ENCODE measurements at regions not wholly inside any gene's neighbourhood (a gene's known extent, or its start where the extent isn't known, plus 50 kb on each side); places are given as distances from the start of the nearest gene placed in this dataset.

DNA sequence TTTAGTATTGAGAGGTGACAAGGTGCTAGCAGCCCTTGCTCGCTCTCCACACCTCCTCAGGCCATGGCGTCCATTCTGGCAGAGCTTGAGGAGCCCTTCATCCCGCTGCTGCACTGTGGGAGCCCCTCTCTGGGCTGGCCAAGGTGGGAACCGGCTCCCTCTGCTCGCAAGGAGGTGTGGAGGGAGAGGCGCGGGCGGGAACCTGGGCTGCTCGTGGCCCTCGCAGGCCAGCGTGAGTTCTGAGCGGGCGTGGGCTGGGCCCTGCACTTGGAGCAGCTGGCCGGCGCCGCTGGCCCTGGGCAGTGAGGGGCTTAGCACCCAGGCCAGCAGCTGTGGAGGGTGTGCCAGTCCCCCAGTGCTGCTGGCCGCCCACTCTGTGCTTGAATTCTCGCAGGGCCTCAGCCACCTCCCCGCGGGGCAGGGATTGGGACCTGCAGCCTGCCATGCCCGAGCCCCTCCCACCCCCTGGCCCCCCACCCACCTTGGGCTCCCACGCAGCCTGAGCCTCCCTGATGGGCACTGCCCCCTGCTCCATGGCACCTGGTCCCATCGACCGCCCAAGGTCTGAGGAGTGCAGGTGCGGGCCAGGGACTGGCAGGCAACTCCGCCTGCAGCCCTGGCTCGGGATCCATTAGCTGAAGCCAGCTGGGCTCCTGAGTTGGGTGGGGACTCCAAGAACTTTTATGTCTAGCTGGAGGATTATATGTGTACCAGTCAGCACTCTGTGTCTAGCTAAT is 785.2 kb downstream of the DIPK2A start:
- TF ChIP-seq ZNF274 (IDR thresholded peaks at IDR 0.05; ENCODE audit: low read depth, low read length) (no peak), YY1 (IDR thresholded peaks at IDR 0.05; ENCODE audit: insufficient read depth, insufficient read length) (no peak), SUZ12 (IDR thresholded peaks at IDR 0.05; ENCODE audit: extremely low read depth, insufficient read depth, insufficient read length) (no peak)

Data from NT2/D1 (cell line).